IMR-90 (cell line): ENCODE measurements at regions not wholly inside any gene's neighbourhood (a gene's known extent, or its start where the extent isn't known, plus 50 kb on each side); places are given as distances from the start of the nearest gene placed in this dataset.
"Not testable (repeated sequence)": the region's sequence is repeated elsewhere in the genome, so short reads cannot be mapped to it uniquely, and the experiment has no call there.

Experiments used
- ATAC-seq: fragments of 200-7000 bp; cut with Tn5 transposase; 2 replicates; pipeline ENCODE4 v1.9.1; 2020; ENCODE audit warnings: low read depth, mild to moderate bottlenecking, moderate library complexity
- BruUV-seq: library from RNA; stranded (reverse); fragments of 400-500 nt; replicated peaks from 2 replicates; lab custom pipeline; 2021; lab: Mats Ljungman, UMichigan
- CTCF ChIA-PET: fragments of 300-600 bp; formaldehyde crosslinking; extraction: SDS; loops from one replicate; lab custom pipeline; 2021; ENCODE audit warnings: antibody characterized with exemption; lab: Yijun Ruan, JAX
- POLR2A ChIA-PET: fragments of 300-600 bp; sonication (Branson Sonifier 250); formaldehyde crosslinking; loops from one replicate; lab custom pipeline; 2022; ENCODE audit warnings: antibody characterized with exemption; ENCODE audit not compliant: unreplicated experiment; lab: Charles Lee
- DNase-seq: peaks from one replicate; pipeline ENCODE4 v3.0.0; 2013
- H2AFZ ChIP-seq: replicated peaks from 2 replicates; pipeline ENCODE3; 2013; ENCODE audit warnings: low read length, mild to moderate bottlenecking; ENCODE audit not compliant: poor library complexity
- H2AK5ac ChIP-seq: 2 replicates; pipeline ENCODE4 v1.6.1; 2013; ENCODE audit warnings: low read depth, low read length, inconsistent platforms
- H2AK9ac ChIP-seq: replicated peaks from 2 replicates; pipeline ENCODE3; 2013; ENCODE audit warnings: mild to moderate bottlenecking, low read depth, low read length, moderate library complexity; ENCODE audit not compliant: poor library complexity
- H2BK120ac ChIP-seq: 2 replicates; pipeline ENCODE4 v1.6.1; 2013; ENCODE audit warnings: low read depth, low read length, inconsistent platforms
- H2BK15ac ChIP-seq: 3 replicates; pipeline ENCODE4 v1.6.1; 2013; ENCODE audit warnings: low read depth, low read length, inconsistent platforms
- H2BK20ac ChIP-seq: 2 replicates; pipeline ENCODE4 v1.6.1; 2013; ENCODE audit warnings: low read depth, mild to moderate bottlenecking, inconsistent platforms, low read length, moderate library complexity
- H2BK5ac ChIP-seq: 2 replicates; pipeline ENCODE4 v1.6.1; 2013; ENCODE audit warnings: mild to moderate bottlenecking, low read depth, low read length, inconsistent platforms; ENCODE audit not compliant: poor library complexity, severe bottlenecking
- H3K14ac ChIP-seq: replicated peaks from 2 replicates; pipeline ENCODE4 v1.6.1; 2013; ENCODE audit warnings: low read depth, low read length, inconsistent platforms
- H3K18ac ChIP-seq: 2 replicates; pipeline ENCODE4 v1.6.1; 2013; ENCODE audit warnings: low read depth, low read length, control low read depth
- H3K23ac ChIP-seq: 2 replicates; pipeline ENCODE4 v1.6.1; 2013; ENCODE audit warnings: low read depth, low read length, inconsistent platforms
- H3K27ac ChIP-seq: 2 replicates; pipeline ENCODE4 v1.5.1; 2013; ENCODE audit warnings: mild to moderate bottlenecking, control low read depth, low read length; ENCODE audit not compliant: insufficient read depth
- H3K27me3 ChIP-seq: 2 replicates; pipeline ENCODE4 v1.6.1; 2013; ENCODE audit warnings: low read length; ENCODE audit not compliant: control insufficient read depth, insufficient read depth
- H3K36me3 ChIP-seq: 2 replicates; pipeline ENCODE4 v1.6.1; 2013; ENCODE audit warnings: low read length, mixed read lengths; ENCODE audit not compliant: control insufficient read depth, insufficient read depth
- H3K4ac ChIP-seq: 2 replicates; pipeline ENCODE4 v1.6.1; 2013; ENCODE audit warnings: low read depth, low read length, inconsistent platforms
- H3K4me1 ChIP-seq: 2 replicates; pipeline ENCODE4 v1.6.1; 2013; ENCODE audit warnings: low read length, mixed read lengths; ENCODE audit not compliant: control insufficient read depth, insufficient read depth
- H3K4me2 ChIP-seq: 2 replicates; pipeline ENCODE4 v1.6.1; 2013; ENCODE audit warnings: low read depth, mild to moderate bottlenecking, control low read depth, low read length, moderate library complexity
- H3K4me3 ChIP-seq: 2 replicates; pipeline ENCODE4 v1.5.1; 2013; ENCODE audit warnings: low read depth, mild to moderate bottlenecking, control low read depth, low read length, moderate library complexity; ENCODE audit not compliant: insufficient read depth
- H3K56ac ChIP-seq: 2 replicates; pipeline ENCODE4 v1.6.1; 2013; ENCODE audit warnings: low read length, inconsistent platforms; ENCODE audit not compliant: insufficient read depth; ENCODE audit errors: extremely low read depth
- H3K79me1 ChIP-seq, 2 experiments: 2 replicates each; pipeline ENCODE4 v1.6.1; 2013; ENCODE audit warnings: low read length in 2 of 2, inconsistent platforms in 1 of 2, low read depth in 1 of 2
- H3K9ac ChIP-seq: 2 replicates; pipeline ENCODE4 v1.6.1; 2013; ENCODE audit warnings: low read depth, low read length, control low read depth
- H3K9me1 ChIP-seq: 2 replicates; pipeline ENCODE4 v1.6.1; 2013; ENCODE audit warnings: low read length, inconsistent platforms; ENCODE audit not compliant: insufficient read depth
- H3K9me3 ChIP-seq: 2 replicates; pipeline ENCODE4 v1.6.1; 2013; ENCODE audit warnings: low read length; ENCODE audit not compliant: control insufficient read depth, insufficient read depth
- H4K20me1 ChIP-seq: 2 replicates; pipeline ENCODE4 v1.6.1; 2013; ENCODE audit warnings: low read length, inconsistent platforms; ENCODE audit not compliant: insufficient read depth
- H4K5ac ChIP-seq: 2 replicates; pipeline ENCODE4 v1.6.1; 2013; ENCODE audit warnings: mild to moderate bottlenecking, low read depth, low read length, control low read depth
- H4K8ac ChIP-seq, 2 experiments: 2 replicates each; pipeline ENCODE4 v1.6.1; 2013; ENCODE audit warnings: low read depth in 2 of 2, low read length in 2 of 2, control low read depth in 1 of 2, inconsistent platforms in 1 of 2
- H4K91ac ChIP-seq: 2 replicates; pipeline ENCODE4 v1.6.1; 2013; ENCODE audit warnings: low read depth, low read length, inconsistent platforms; ENCODE audit not compliant: insufficient read depth
- RCOR1 ChIP-seq: IDR thresholded peaks from 2 replicates; pipeline ENCODE4 v1.6.1; 2012; ENCODE audit warnings: mild to moderate bottlenecking, low read length, improper control_type of control experiment; ENCODE audit not compliant: insufficient replicate concordance
- WGBS, 2 experiments: methylation state at CpG; one replicate each; pipeline versions ENCODE4 v1.1.5 to v1.1.7; 2013; ENCODE audit warnings: missing lambda C conversion rate in 2 of 2; ENCODE audit not compliant: insufficient read length in 1 of 2; ENCODE audit errors: extremely low coverage in 2 of 2; 5-methylcytosine and 5-hydroxymethylcytosine counted together
- dilution Hi-C: fragments of 300-500 bp; cut with HindIII; formaldehyde crosslinking; loops from one replicate; pipeline ENCODE4 v1.14.3; 2018; ENCODE audit warnings: low sequenced_read_pairs; ENCODE audit not compliant: unreplicated experiment
- in situ Hi-C: fragments of 300-500 bp; cut with MboI; formaldehyde crosslinking; loops from 3 replicates; pipeline ENCODE4 v1.14.3; 2019; ENCODE audit warnings: low sequenced_read_pairs, inconsistent platforms, mixed read lengths
- intact Hi-C: fragments of 100-400 bp; cut with micrococcal nuclease; formaldehyde crosslinking; loops from 2 replicates; pipeline ENCODE4 v1.10.0; 2022

- Histone ChIP-seq H2BK20ac (no peak overlapping the region), H3K14ac (no peak overlapping the region), H3K9me1 (no peaks in the 10 kb centered on the region), H2AK9ac (no peak overlapping the region), H3K4me2 (no peak overlapping the region), H3K9ac (no peak overlapping the region), H4K20me1 (no peaks in the 10 kb centered on the region), H3K27ac (no peak overlapping the region), H3K4ac (no peak overlapping the region), H3K27me3 (peaks cover 2% of the 10 kb centered on the region; the same call in 1 of the 2 replicates), H2AFZ (no peak overlapping the region), H3K4me3 (no peak overlapping the region), H2BK5ac (no peak overlapping the region), H3K18ac (no peak overlapping the region), H2AK5ac (no peak overlapping the region), H4K5ac (no peak overlapping the region), H2BK120ac (no peak overlapping the region), H4K8ac (no peak overlapping the region), H2BK15ac (no peak overlapping the region), H3K56ac (no peak overlapping the region), H3K9me3 (no peaks in the 10 kb centered on the region), H3K36me3 (no peaks in the 10 kb centered on the region), H4K91ac (no peak overlapping the region), H3K79me1 (no peaks in the 10 kb centered on the region), H3K23ac (no peak overlapping the region), H3K4me1 (no peaks in the 10 kb centered on the region)
- in situ Hi-C loops = no loop called here
- no peak for TF ChIP-seq RCOR1
- WGBS, 2 experiments = 89% methylated on average over 1 of the region's 5 CpGs; no CpG with 5 or more reads in 1 of the 2 experiments
- ATAC-seq (no peak), DNase-seq (no peak)
- intact Hi-C loops = no loop called here
- ChIA-PET CTCF (interaction anchor here (0.6 kb wide), 1 partner anchor 14 kb away, joined by 3 read pairs; no protein-coding TSS in a partner anchor), POLR2A (no interaction called here)
- dilution Hi-C loops = no loop called here
- no TSS peak for BruUV-seq
These were observed 61.5 kb upstream of the JAK1 start for GRCh38 chr1:65027666-65028358.

GRCh38 chr1:65029434-65029833 is 63.1 kb upstream of the JAK1 start:
- H4K5ac ChIP-seq, ATAC-seq, H3K4ac ChIP-seq, H4K8ac ChIP-seq, in situ Hi-C loops, CTCF ChIA-PET, H4K20me1 ChIP-seq, H3K4me1 ChIP-seq, DNase-seq, H3K79me1 ChIP-seq, H3K9me1 ChIP-seq, H2BK15ac ChIP-seq, H2BK20ac ChIP-seq, intact Hi-C loops, H3K4me3 ChIP-seq, BruUV-seq, H2AK9ac ChIP-seq, POLR2A ChIA-PET, H2BK5ac ChIP-seq, H3K4me2 ChIP-seq, dilution Hi-C loops, H4K91ac ChIP-seq, H3K23ac ChIP-seq, H3K27ac ChIP-seq, H2AFZ ChIP-seq, H3K9me3 ChIP-seq, H3K14ac ChIP-seq, H2BK120ac ChIP-seq, H3K36me3 ChIP-seq, H3K9ac ChIP-seq, H3K27me3 ChIP-seq, H3K18ac ChIP-seq, H2AK5ac ChIP-seq, H3K56ac ChIP-seq: not testable (repeated sequence)
- no CpG with 5 or more reads among the region's 3 CpGs for WGBS, 2 experiments
